Mesendoderm (in vitro differentiated cells): ENCODE measurements at regions not wholly inside any gene's neighbourhood (a gene's known extent, or its start where the extent isn't known, plus 50 kb on each side); places are given as distances from the start of the nearest gene placed in this dataset.

Experiments
- DNase-seq: peaks from one replicate; pipeline ENCODE4 v3.0.0; 2013
- H2AK5ac ChIP-seq: 2 replicates; pipeline ENCODE4 v1.6.1; 2013; ENCODE audit warnings: low read length, inconsistent platforms
- H2BK120ac ChIP-seq: 2 replicates; pipeline ENCODE4 v1.6.1; 2013; ENCODE audit warnings: low read depth, mild to moderate bottlenecking, low read length, moderate library complexity, mixed read lengths
- H2BK15ac ChIP-seq: replicated peaks from 2 replicates; pipeline ENCODE4 v1.6.1; 2013; ENCODE audit warnings: low read depth, mild to moderate bottlenecking, moderate library complexity
- H2BK5ac ChIP-seq: 2 replicates; pipeline ENCODE4 v1.6.1; 2013; ENCODE audit warnings: low read length, inconsistent platforms
- H3K18ac ChIP-seq: 2 replicates; pipeline ENCODE4 v1.6.1; 2013; ENCODE audit warnings: mild to moderate bottlenecking, low read length, mixed read lengths
- H3K23ac ChIP-seq: one replicate; pipeline ENCODE4 v1.6.1; 2013; ENCODE audit warnings: low read length
- H3K27ac ChIP-seq: 2 replicates; pipeline ENCODE4 v1.5.1; 2013; ENCODE audit warnings: low read depth, mild to moderate bottlenecking, inconsistent platforms, low read length, moderate library complexity
- H3K27me3 ChIP-seq: 2 replicates; pipeline ENCODE4 v1.6.1; 2013; ENCODE audit warnings: low read length, control low read depth, mild to moderate bottlenecking, inconsistent platforms; ENCODE audit not compliant: insufficient read depth, poor library complexity
- H3K36me3 ChIP-seq: 2 replicates; pipeline ENCODE4 v1.6.1; 2013; ENCODE audit warnings: low read length, inconsistent platforms; ENCODE audit not compliant: control insufficient read depth, insufficient read depth
- H3K4ac ChIP-seq: one replicate; pipeline ENCODE4 v1.6.1; 2013; ENCODE audit warnings: low read depth, mild to moderate bottlenecking, low read length, moderate library complexity
- H3K4me1 ChIP-seq: 2 replicates; pipeline ENCODE4 v1.6.1; 2013; ENCODE audit warnings: low read depth, low read length, inconsistent platforms; ENCODE audit not compliant: control insufficient read depth
- H3K4me2 ChIP-seq: 2 replicates; pipeline ENCODE4 v1.6.1; 2013; ENCODE audit warnings: low read length
- H3K4me3 ChIP-seq: 2 replicates; pipeline ENCODE4 v1.5.1; 2013; ENCODE audit warnings: mild to moderate bottlenecking, low read length
- H3K56ac ChIP-seq: one replicate; pipeline ENCODE4 v1.6.1; 2013; ENCODE audit warnings: low read length
- H3K79me1 ChIP-seq: 2 replicates; pipeline ENCODE4 v1.6.1; 2013; ENCODE audit warnings: low read length, inconsistent platforms
- H3K79me2 ChIP-seq: 2 replicates; pipeline ENCODE4 v1.6.1; 2013; ENCODE audit warnings: mild to moderate bottlenecking, low read length; ENCODE audit not compliant: control insufficient read depth, insufficient read depth
- H3K9ac ChIP-seq: 2 replicates; pipeline ENCODE4 v1.6.1; 2013; ENCODE audit warnings: low read length, inconsistent platforms
- H4K5ac ChIP-seq: one replicate; pipeline ENCODE4 v1.6.1; 2013; ENCODE audit warnings: low read length
- H4K8ac ChIP-seq: one replicate; pipeline ENCODE4 v1.6.1; 2013; ENCODE audit warnings: low read depth, mild to moderate bottlenecking, control low read depth, low read length, moderate library complexity
- WGBS: extraction: QIAGEN DNeasy Blood & Tissue Kit; methylation state at CpG from one replicate; pipeline ENCODE4 v1.1.7; 2013; ENCODE audit warnings: low lambda C conversion rate, missing lambda C conversion rate; ENCODE audit not compliant: insufficient coverage; ENCODE audit errors: extremely low coverage; 5-methylcytosine and 5-hydroxymethylcytosine counted together

DNA sequence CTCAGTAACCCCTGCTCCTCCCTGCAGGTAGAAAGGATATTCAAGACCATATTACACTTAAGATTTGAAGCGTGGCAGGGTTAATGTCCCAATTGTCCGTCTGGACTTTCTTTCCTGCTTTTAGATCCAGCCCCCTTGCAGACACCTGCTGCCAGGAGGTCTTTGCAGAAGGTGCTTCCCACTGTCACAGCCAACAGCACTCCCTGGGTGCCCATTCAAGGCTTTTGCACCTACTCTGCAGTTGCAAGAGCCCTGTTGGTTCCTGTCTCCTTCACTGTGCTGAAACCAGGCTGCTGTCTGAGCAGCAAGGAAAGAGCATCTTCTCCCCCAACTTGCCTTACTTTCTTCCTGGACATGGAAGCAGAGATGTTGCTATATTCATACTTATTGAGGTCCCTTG lies 1043.0 kb upstream of the POU3F3 start:
- Histone ChIP-seq H3K4ac (no peak overlapping the region), H3K23ac (no peak overlapping the region), H3K4me3 (no peak overlapping the region), H2BK15ac (no peak overlapping the region), H3K18ac (no peak overlapping the region), H3K9ac (no peak overlapping the region), H2BK120ac (no peak overlapping the region), H3K27me3 (no peaks in the 10 kb centered on the region), H3K27ac (no peak overlapping the region), H3K79me1 (no peaks in the 10 kb centered on the region), H2BK5ac (no peak overlapping the region), H3K79me2 (no peaks in the 10 kb centered on the region), H3K4me1 (peaks cover 4% of the 10 kb centered on the region), H4K5ac (no peak overlapping the region), H2AK5ac (no peak overlapping the region), H3K36me3 (no peaks in the 10 kb centered on the region), H3K56ac (no peak overlapping the region), H3K4me2 (no peak overlapping the region), H4K8ac (no peak overlapping the region)
- no CpG with 5 or more reads among the region's 2 CpGs for WGBS
- no peak for DNase-seq

DNA sequence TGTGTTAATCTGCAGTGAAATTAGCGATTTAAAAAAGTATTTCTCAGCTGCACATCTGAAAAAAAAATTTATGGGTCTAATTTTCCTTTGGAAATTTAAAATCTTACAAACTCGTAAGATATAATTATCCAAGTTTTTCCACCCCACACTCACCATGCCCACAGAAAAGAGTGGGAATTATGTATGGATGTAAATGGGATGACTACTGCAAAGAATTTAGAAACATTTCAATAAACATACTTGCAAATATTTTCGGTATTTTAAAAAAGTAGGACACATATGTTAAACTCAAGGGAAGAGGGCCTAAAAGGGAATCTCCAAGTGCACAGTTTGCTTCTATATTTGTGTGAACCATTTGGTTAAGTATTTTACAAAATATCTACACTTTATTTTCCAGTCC lies 1039.9 kb upstream of the POU3F3 start:
- DNase-seq: no peak
- Histone ChIP-seq H3K4me3 (no peak overlapping the region), H3K9ac (no peak overlapping the region), H4K5ac (no peak overlapping the region), H3K27me3 (no peaks in the 10 kb centered on the region), H2AK5ac (no peak overlapping the region), H2BK5ac (no peak overlapping the region), H2BK120ac (no peak overlapping the region), H3K27ac (no peak overlapping the region), H3K23ac (no peak overlapping the region), H3K18ac (no peak overlapping the region), H4K8ac (no peak overlapping the region), H3K56ac (no peak overlapping the region), H3K79me2 (no peaks in the 10 kb centered on the region), H3K4me1 (peaks cover 4% of the 10 kb centered on the region), H3K79me1 (no peaks in the 10 kb centered on the region), H2BK15ac (no peak overlapping the region), H3K36me3 (no peaks in the 10 kb centered on the region), H3K4me2 (no peak overlapping the region), H3K4ac (no peak overlapping the region)
- WGBS: no CpG with 5 or more reads among the region's 3 CpGs

DNA sequence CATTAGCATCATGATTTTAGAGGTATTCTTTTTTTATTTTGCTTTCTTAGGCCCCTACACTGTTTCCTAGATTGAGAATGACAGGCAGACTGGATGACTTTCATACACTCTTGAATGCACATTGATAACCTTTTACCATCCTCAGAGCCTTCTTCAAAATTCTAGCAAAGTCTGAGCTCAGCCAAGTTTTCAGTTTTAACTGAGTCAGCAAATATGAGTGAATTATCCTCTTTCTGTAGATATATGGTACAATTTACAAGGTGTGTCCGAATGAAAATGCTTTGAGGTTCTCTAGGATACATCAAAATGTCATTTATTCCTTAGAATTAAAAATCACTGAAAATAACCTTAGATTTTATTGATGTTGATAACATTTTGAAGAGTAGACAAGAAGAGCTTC lies 1038.2 kb upstream of the POU3F3 start:
- Histone ChIP-seq H4K5ac (no peak overlapping the region), H3K4ac (no peak overlapping the region), H2AK5ac (no peak overlapping the region), H3K79me1 (no peaks in the 10 kb centered on the region), H3K4me1 (no peaks in the 10 kb centered on the region), H3K27ac (no peak overlapping the region), H3K23ac (no peak overlapping the region), H4K8ac (no peak overlapping the region), H2BK5ac (no peak overlapping the region), H2BK120ac (no peak overlapping the region), H3K36me3 (no peaks in the 10 kb centered on the region), H3K27me3 (no peaks in the 10 kb centered on the region), H3K79me2 (no peaks in the 10 kb centered on the region), H2BK15ac (no peak overlapping the region), H3K9ac (no peak overlapping the region), H3K4me3 (no peak overlapping the region), H3K18ac (no peak overlapping the region), H3K4me2 (no peak overlapping the region), H3K56ac (no peak overlapping the region)
- no CpG with 5 or more reads among the region's 1 CpG for WGBS
- no peak for DNase-seq

DNA sequence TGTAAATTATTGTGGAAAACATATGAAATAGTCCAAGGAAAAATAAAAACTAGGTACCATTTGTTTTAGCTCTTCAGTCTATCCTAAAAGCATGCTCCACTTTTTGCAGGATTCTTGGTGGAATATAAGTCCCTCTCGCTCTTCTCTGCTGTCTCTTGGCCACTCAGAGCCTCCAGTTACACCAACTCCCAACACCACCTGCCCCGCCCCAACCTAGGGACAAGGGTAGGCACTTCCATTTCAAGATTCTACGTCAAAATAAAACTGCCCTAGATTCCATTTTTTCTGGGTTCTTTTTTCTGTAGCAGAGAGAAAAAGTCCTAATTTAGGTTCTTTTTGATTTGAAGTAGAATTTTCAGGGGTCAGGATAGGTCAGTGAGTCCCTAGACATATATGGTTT lies 1036.2 kb upstream of the POU3F3 start:
- Histone ChIP-seq H4K8ac (no peak overlapping the region), H3K18ac (no peak overlapping the region), H3K4me2 (no peak overlapping the region), H3K79me1 (no peaks in the 10 kb centered on the region), H3K9ac (no peak overlapping the region), H3K27me3 (no peaks in the 10 kb centered on the region), H3K4me1 (no peaks in the 10 kb centered on the region), H3K4me3 (no peak overlapping the region), H3K56ac (no peak overlapping the region), H2BK5ac (no peak overlapping the region), H3K79me2 (no peaks in the 10 kb centered on the region), H2AK5ac (no peak overlapping the region), H2BK15ac (no peak overlapping the region), H4K5ac (no peak overlapping the region), H2BK120ac (no peak overlapping the region), H3K23ac (no peak overlapping the region), H3K27ac (no peak overlapping the region), H3K36me3 (no peaks in the 10 kb centered on the region), H3K4ac (no peak overlapping the region)
- no CpG with 5 or more reads among the region's 3 CpGs for WGBS
- no peak for DNase-seq

DNA sequence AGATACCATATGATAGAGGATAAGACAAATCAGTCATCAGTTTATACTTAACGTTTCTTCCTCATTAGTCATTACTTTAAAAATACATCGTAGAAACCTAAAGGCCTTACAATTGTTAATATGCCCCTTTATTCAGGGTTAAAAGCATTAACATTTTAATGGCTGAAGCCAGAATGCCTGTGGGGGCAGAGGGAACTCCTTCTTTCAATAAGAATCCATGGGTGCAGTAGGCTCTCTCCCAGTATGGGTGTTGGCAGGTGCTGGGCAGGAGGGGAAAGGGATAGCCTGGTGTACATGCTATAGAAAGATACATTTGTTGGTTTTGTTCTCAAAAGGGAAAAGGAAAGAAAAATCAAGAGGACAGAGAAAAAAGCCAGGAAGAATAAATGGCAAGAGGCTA lies 1035.7 kb upstream of the POU3F3 start:
- WGBS: no CpG with 5 or more reads among the region's 2 CpGs

DNA sequence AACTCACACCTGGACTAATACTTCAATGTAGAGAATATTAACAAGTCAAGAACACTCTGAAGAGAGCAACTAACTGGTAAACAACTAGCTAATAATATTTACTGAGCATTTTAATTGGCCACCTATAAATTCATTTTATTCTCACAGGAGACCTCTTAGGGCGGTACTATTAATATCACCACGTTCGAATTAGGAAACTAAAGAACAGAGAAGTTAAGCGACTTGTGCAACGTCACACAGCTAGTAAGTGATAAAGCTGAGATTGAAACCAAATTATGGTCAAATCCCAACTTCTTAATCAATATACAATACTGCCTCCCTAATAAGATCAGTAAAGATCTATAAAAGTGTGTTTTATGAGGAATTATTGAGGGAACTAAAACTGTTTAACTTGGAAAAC lies 1034.3 kb upstream of the POU3F3 start:
- Histone ChIP-seq H2AK5ac (no peak overlapping the region), H3K4me3 (no peak overlapping the region), H3K4me1 (no peaks in the 10 kb centered on the region), H2BK5ac (no peak overlapping the region), H3K4ac (no peak overlapping the region), H3K4me2 (no peak overlapping the region), H3K18ac (no peak overlapping the region), H2BK15ac (no peak overlapping the region), H3K79me1 (no peaks in the 10 kb centered on the region), H3K27ac (no peak overlapping the region), H3K79me2 (no peaks in the 10 kb centered on the region), H2BK120ac (no peak overlapping the region), H3K56ac (no peak overlapping the region), H3K23ac (no peak overlapping the region), H3K9ac (no peak overlapping the region), H4K5ac (no peak overlapping the region), H4K8ac (no peak overlapping the region), H3K27me3 (no peaks in the 10 kb centered on the region), H3K36me3 (no peaks in the 10 kb centered on the region)
- no peak for DNase-seq
- WGBS: no CpG with 5 or more reads among the region's 5 CpGs

More for the DNA sequence above, 1035.7 kb upstream of the POU3F3 start:
- DNase-seq: no peak
- Histone ChIP-seq H3K9ac (no peak overlapping the region), H3K4me1 (no peaks in the 10 kb centered on the region), H3K36me3 (no peaks in the 10 kb centered on the region), H3K23ac (no peak overlapping the region), H3K79me1 (no peaks in the 10 kb centered on the region), H2BK15ac (no peak overlapping the region), H4K8ac (no peak overlapping the region), H3K4me3 (no peak overlapping the region), H2BK5ac (no peak overlapping the region), H3K79me2 (no peaks in the 10 kb centered on the region), H3K27me3 (no peaks in the 10 kb centered on the region), H4K5ac (no peak overlapping the region), H3K56ac (no peak overlapping the region), H3K18ac (no peak overlapping the region), H3K4ac (no peak overlapping the region), H2AK5ac (no peak overlapping the region), H2BK120ac (no peak overlapping the region), H3K27ac (no peak overlapping the region), H3K4me2 (no peak overlapping the region)
